Activated CD8-positive, alpha-beta memory T cell treated with anti-CD3 and anti-CD28 coated beads, Interleukin-2, amount 50 U/mL, for 1 hour (primary cell): ENCODE measurements at regions not wholly inside any gene's neighbourhood (a gene's known extent, or its start where the extent isn't known, plus 50 kb on each side); places are given as distances from the start of the nearest gene placed in this dataset.
A peak's percentile ranks its signal among the peaks of the same experiment; 100 is the strongest.

Experiments
- DNase-seq: peaks from one replicate; pipeline ENCODE4 v3.0.0-alpha.2; 2020; ENCODE audit errors: extremely low read depth

DNA sequence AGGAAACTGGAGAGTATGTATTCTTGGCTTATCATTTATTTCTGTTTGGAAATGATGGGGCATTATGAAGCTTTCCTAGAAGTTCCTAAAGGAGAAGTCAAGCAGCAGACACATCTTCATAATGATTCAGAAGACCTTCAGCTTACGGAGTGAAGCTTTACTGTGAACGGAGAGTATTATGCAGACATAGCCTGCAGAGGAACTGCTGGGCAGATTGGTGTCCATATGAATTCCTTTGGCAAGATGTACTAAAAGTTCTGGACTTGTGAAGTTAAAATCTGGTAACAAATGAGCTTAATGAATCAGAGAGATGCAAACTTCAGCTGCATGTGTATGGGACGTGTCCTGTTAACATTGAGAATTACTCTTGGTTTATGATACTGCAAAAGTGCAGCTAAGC, 60.1 kb downstream of the NABP1 start:
- DNase-seq: no peak

DNA sequence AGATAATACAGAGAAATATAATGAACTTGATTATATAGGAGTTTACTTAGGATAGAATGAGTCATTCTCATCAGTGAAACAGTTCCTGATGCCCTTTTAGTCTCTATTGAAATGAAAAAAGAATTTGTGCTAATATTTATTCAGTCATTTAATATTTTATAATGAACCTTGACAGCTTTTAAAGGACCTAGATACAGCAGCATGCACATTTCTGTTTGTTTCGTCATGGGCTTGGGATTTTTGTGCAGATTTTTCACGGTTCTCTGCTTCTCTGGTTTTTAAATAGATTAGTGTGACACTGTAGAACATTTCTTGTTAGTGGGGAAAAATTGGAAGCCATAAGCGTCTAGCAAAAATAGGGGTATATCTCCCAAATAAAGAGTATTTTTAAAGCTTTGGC, 60.7 kb downstream of the NABP1 start:
- DNase-seq: no peak

DNA sequence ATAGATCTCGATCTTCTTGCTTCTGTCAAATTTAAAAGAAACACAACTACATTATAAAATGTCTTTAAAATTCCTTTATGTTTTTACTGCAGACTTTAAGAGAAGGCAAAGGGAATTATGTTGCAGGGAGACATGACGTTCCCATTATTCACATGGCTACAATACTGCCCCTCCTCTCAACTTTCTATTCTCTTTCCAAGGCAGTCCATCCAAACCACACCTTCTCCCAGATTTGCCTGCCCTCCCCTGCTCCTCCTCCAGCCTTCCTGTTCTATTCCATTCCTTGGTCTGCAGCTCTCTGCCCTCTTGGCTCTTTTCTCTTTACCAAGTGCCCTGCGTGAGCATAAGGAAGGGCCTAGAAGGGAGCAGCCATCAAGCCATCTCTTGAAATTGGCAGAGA, 61.3 kb downstream of the NABP1 start:
- DNase-seq: no peak

DNA sequence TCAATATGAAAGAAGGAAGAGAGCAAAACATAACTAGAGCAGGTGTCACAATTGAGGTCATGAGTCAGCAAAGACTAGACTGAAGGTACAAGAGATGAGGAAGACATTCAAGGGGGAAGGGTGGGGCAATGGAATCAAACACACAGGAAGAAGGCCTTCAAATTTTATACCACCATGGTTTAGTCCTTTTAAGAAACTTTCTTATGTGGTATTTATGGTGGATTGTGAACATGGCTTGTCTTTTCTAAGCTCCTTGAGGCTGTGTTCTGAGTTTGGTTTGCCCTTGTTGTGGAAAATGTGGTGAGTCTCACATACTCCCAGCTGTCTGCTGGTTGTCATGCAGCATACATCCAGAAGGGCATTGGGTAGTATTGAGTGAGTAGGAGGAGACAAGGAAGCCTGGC, 62.1 kb downstream of the NABP1 start:
- peak; percentile 31 for DNase-seq

DNA sequence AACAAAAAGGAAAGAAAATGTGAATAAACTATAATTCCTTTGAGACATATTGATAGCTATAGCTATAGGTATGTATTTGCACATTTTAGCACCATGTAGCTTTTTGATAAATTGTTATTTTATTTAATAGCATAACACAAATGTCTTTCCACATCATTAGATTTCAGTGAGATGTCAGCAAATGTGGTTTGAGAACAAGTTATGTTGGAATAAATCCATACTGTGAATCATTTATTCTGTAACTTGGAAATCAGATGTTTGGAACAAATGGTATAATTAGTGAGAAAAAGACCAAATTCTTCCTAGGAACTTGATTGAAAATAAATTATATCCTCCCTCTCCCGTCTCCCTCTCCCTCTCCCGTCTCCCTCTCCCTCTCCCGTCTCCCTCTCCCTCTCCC, 62.8 kb downstream of the NABP1 start:
- no peak for DNase-seq

DNA sequence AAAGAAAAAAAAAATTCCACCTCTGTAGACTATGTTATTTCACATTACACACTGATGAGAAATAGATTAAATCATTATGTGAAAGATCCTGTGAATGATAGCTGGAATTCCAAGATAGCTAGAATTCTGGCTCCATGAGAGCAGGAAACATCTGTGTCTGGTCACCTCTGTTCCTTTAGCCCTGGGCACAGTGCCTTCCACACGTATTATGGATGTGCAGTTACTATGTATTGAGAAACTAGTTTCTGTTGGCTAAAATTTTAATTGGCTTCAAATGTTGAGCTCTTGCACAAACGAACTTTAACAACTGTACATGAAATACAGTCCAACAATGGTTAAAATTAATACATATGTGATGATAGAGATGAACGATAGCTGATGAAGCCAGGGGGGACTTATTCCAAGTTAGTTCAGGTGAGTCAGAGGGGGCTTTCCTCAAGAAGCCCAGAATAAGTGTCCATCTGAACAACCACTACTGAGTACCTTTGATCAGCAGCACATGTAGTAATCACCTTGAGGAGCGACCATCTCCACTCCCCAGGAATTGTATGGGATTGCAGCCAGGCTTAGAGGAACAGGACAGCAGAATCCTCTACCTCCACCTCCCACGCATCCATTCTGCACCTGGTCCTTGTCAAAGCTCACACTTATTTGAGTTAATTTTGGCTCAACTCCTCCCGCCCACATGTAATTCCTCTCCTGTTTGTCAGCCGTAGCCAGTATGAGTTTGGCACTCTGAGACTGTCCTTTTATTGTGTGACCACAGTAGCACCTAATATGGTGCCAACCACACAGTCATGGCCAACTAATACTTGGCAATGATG, 68.6 kb downstream of the NABP1 start:
- no peak for DNase-seq

DNA sequence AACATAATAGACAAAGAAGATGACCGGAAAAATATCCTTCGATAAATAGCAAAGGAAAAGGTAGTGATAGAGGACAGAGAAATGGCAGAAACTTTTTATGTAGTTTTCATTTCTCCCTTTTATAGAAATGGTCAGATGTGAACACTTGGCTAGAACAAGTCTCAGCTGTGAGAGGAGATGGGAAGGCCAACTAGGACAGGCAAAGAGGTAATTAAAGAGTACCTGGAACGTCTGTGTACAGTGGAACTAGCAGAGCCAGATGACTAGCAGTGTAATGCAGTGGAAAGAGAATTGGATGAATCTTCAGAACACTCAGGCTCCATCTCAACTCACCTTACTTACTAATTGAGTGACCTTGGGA, 69.2 kb downstream of the NABP1 start:
- DNase-seq: no peak

DNA sequence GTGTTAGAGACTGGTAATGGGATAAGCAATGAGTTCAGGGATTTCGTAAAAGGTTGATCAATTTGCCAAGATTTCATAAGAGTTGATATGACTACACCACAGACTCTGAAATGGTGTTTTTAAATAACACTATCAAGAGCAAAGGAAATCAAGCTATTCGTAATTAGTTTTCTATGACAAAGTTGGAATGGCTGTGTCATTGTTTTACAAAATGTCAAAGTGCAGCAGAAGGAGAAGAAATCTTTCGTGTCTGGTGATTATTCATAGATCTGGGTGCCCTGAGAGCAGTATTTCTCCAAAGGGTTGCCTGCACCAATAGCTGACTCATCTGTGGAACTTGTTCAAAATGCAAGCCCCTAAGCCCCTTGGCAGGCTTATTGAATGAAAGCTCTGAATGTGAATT, 70.1 kb downstream of the NABP1 start:
- DNase-seq: no peak

DNA sequence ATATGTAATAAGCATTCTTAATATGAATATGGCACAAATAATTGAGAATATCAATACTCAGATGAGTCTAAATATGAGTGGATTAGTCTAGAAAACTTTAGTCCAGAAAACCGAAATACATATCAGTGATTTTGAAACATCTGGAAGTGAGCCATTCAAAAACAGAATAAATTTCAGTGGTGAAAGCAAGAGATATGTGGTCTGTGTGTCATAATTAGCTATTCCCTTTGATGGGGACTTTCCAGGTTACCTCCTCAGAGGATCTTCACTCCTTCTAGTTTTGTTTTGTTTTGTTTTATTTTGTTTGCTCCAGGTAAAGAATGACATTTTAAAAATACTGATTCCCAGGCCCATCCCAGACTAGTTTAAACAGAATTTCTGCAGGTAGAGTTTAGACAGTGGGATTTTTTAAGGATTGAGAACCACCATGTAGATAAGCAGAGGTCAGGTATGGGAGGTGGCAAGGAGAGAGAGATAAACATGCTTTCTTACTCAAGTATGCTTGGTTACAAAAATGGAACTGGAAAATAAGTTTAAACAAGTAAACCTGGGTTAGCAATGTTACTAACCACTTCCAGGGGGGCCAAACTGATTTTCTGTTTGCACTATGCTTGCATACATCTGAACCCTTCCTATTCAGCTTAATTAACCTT, 70.7 kb downstream of the NABP1 start:
- no peak for DNase-seq

DNA sequence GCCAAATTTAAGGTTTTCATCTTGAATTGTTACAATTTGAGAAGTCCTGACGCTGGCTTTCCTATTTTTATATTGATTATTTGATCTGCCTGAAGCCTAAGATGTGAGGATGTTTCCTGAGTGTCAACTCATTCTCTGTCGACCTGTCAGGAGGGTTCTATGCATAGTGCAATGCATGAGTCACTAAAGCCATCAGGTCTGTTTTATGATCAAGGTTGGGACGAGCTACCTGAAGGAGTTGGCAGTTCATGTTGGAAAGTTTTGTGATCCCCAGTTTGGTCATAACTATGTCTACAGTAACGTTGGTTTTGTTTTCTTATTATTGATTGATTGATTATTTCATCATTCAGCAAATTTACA, 71.2 kb downstream of the NABP1 start:
- no peak for DNase-seq

DNA sequence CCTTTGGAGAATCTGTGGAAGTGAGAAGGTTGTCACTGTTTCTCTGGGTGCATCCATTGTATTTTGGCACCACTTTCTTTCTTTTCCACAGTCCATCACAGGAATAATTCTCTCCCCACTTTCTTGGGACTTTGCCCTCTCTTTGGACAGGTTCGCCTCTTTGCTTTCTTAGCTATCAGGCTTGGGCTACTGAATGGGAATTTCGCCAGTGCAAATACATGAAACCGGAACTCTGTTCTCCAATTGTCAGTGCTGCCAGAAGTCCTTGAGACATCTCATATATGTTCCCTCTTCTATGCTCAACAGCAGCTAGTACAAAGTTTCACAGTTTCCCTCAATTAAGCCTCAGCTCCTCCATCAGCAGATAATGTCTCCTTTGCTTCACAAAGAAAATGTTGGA, 76.2 kb downstream of the NABP1 start:
- DNase-seq: no peak

DNA sequence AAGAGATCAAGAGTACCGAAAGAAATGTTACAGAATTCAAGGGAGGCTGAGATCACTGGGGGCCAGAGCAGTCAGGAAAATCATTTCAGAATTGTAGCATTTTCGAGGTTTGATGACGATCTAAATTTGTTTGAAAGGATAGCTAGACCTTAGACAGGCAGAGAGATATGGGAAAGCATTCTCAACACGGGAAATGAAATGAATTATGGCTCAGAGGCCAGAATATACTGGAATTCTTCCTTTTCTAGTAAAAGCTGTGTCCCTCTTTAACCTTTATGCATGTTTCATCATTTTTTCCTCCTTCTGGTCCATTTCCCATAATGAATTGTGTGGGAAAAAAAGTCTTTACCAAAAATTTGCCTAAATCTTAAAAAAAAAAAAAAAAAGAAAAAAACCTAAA, 78.8 kb downstream of the NABP1 start:
- no peak for DNase-seq

DNA sequence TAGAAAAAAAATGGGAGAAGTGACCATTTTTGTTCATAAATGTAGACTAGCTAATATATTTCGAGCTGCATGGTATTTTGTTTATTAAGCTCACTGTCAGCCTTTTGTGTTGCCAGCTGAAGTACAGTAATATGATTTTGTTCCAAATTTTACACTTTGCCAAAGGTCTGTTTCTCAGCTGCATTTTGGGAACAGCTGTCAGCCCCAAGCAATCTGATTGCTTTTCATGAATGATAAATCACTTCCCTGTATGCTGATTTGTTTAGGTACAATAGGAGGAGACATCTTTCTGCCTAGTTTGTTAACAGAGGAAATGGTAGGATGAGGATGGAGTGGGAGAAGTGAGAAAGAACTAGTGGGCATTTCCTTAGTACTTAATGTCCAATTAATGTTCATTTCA, 79.3 kb downstream of the NABP1 start:
- DNase-seq: no peak

DNA sequence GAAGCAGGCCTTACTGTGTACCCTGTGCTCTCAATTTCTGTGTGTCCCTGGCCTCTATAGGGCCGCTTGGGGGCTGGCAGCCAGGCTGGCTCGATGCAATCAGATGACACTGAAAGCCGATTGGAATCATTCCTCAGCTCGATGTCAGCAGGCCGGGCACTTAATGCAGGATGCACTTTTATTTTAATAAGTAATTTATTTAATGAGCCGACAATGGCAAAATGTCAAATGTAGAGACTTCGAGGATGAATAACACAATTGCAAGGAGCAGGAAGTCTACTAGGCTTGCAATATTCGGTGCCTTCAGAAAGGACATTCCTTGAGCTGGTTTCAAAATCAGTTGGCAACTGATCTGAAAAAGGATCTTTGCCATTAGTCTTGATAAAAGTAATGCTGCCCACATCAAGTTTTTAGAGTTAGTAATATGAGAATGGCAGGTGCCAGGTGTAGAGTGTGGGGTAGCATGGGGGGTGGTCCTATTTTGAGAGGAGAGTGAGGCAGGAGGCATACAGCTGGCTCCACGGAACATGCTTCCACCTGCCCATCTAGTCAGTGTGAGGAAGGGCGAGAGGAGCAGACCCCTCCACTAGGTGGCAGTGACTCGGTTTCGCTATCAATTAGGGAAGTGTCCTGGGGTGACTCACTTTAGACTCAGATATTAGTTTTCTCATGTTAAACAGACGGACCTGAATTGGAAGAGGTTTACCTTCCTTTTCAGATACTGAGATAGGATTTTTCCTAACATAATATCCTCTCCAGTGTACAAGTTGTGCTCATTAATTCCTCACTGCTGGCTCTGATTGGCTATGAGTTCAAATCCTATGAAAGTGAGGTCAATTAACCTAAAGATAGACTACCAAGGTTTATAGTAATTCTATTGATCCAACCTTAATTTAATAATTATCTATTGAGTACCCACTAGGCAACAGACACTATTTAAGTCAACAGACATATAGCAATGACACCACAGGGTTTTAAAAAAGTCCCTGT, 80.9 kb downstream of the NABP1 start:
- no peak for DNase-seq

DNA sequence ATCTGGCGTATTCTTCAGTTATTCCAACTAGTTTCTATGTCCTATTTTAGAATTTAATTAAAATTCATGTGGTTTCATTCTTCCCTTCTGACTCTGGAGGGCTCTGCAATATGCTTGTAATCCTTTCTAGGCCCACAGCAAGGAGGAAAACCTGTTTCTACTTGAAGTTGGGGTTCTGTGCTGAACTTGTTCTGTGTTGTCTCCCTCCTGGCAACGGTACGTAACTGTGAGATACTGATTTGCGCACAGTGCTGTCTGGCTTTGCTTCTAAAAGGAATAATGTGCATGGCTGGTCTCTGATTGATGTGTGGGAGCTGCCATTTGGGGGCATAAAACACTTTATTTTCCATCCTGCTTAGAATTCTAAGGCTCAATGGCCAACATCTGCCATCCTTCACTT, 81.7 kb downstream of the NABP1 start:
- no peak for DNase-seq

DNA sequence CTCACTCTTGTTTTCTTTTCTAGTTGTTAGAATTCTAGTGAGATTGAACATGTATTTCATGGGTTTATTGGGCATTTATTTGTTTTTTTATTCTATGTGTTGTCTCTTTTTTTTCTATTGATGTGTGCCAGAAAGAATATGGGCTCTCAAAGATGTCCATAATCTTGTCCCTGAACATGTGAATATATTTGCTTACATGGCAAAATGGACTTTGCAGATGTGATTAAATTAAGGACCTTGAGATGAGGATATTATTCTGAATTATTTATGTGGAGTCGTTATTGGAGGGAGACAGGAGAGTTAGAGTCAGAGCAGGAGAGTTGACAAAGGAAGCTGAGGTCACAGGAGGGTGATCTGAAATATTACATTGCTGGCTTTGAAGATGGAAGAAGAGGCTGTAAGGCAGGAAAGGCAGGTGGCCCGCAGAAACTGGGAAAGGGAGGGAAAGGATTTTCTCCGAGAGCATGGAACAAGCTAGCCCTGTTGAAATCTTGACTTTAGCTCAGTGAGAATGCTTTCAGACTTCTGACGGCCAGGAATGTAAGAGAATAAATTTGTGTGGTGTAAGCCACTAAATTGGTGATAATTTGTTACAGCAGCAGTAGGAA, 82.8 kb downstream of the NABP1 start:
- DNase-seq: no peak

DNA sequence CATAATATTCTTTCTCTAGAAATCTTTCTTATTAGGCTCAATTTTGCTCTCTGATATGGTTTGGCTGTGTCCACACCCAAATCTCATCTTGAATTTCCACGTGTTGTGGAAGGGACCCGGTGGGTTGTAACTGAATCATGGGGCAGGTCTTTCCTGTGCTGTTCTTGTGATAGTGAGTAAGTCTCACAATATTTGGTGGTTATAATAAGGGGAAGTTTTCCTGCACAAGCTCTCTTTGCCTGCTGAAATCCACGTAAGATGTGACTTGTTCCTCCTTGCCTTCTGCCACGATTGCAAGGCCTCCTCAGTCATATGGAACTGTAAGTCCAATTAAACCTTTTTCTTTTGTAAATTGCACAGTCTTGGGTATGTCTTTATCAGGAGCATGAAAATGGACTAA, 73.8 kb downstream of the CAVIN2 start:
- DNase-seq: no peak

DNA sequence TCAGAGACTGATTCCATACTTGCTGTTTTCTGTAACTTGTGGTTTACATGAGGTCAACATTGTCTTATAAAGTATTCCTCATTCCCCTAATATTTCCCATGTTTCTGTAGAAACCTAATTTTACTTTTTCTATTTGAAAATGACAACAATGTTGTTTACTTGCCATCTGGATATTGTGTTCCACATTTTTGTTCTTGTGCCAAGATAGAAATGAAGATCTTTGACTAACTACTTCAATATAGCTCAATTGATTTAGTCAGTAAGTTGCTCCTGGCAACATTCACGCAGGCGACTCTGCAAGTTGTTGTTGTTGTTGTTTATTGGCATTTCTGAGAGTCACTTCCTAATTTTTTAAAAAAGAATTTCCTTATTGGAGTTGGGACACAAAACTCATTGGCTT, 69.5 kb downstream of the CAVIN2 start:
- no peak for DNase-seq

DNA sequence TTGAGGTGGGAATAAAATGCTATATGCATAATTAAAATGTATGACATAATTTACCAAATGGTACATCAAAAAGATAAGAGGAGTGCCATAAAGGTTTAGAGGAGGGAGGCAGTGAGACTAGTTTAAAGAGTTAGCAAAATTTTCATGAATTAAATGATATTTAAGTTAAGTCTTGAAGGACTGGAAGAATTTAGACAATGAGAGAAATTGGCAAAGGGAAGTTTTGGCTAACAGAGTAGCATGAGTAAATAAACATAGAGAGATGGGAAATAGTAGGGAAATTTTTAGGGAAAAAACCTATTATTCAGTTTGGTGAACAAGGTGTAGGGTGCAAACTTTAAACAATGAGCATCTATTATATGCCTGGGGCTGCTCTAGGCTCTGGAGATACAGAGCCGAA, 68.8 kb downstream of the CAVIN2 start:
- no peak for DNase-seq

DNA sequence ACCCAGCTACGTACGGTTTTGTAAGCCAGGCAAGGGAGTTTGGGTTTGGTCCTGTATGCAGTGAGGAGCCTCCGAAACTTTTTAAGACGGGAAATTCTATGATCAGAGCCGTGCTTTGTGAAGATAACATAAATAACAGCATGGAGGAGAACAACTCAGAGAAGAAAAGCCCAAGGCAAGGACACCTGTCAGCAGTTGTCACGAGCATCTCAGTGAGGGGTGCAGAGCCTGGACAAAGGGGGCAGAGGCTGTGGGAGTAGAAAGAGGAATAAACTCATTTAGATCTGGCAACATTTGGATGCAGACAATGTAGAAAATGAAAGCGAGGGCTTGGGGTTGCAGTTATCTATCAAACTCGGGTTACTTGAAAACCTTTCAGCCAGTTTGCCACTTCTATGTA, 64.5 kb downstream of the CAVIN2 start:
- no peak for DNase-seq

DNA sequence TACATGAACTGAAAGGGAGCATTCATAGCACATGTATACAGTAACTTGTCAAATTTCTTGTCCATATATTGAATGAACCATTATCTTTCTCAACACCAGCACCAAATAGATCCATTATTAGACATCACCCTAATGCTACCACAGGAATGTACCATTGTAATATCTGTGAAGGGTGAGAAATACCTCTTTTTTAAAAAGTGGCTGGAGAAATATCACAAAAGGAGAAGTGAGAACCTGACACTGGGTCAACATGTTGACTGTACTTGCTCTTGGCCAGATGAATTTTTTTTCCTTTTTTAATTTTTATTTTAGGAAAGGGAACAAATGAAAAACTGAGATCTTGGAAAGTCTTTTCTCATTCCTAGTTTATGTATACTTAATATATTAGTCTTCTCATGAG, 63.5 kb downstream of the CAVIN2 start:
- DNase-seq: no peak
